ENCODE measurements at regions not wholly inside any gene's neighbourhood (a gene's known extent, or its start where the extent isn't known, plus 50 kb on each side); places are given as distances from the start of the nearest gene placed in this dataset.

DNA sequence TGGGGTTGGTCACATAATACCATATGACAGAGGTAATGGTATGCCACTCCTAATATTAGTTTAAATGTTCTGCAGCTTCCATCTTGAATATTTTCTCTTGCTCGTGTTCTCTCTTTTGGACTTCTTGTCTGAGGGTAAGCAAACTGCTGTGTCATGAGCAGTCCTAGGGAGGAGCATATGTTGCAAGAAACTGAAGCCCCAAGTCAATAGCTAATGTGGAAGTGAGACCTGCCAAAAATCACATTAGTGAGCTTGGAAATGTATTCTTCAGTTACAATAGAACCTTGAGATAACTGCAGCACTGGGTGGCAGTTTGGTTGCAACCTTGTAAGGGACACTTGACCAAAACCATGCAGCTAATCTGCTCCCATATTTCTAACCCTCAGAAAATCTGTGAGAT, 178.2 kb upstream of the IMPG1 start:
- POLR2A ChIA-PET = no interaction called here

GRCh38 chr6:76247527-76247926, 175.1 kb upstream of the IMPG1 start:
- TF ChIP-seq JUN (IDR thresholded peaks at IDR 0.05; ENCODE audit: borderline replicate concordance, insufficient read depth, insufficient read length, low read depth) = no peak
- TF ChIP-seq, protein P1, sequence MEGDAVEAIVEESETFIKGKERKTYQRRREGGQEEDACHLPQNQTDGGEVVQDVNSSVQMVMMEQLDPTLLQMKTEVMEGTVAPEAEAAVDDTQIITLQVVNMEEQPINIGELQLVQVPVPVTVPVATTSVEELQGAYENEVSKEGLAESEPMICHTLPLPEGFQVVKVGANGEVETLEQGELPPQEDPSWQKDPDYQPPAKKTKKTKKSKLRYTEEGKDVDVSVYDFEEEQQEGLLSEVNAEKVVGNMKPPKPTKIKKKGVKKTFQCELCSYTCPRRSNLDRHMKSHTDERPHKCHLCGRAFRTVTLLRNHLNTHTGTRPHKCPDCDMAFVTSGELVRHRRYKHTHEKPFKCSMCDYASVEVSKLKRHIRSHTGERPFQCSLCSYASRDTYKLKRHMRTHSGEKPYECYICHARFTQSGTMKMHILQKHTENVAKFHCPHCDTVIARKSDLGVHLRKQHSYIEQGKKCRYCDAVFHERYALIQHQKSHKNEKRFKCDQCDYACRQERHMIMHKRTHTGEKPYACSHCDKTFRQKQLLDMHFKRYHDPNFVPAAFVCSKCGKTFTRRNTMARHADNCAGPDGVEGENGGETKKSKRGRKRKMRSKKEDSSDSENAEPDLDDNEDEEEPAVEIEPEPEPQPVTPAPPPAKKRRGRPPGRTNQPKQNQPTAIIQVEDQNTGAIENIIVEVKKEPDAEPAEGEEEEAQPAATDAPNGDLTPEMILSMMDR (IDR thresholded peaks at IDR 0.05; ENCODE audit: extremely low read depth in 1 of 2, insufficient read depth in 1 of 2, low read depth in 1 of 2, low read length in 2 of 2) = no peak
- no peak for TF ChIP-seq MYC (IDR thresholded peaks at IDR 0.05; ENCODE audit: low read depth, low read length)
- TF ChIP-seq MAX (IDR thresholded peaks at IDR 0.05; ENCODE audit: insufficient read depth, insufficient read length) = no peak
- no peak for TF ChIP-seq EZH2 (IDR thresholded peaks at IDR 0.05; ENCODE audit: borderline replicate concordance, low read depth, low read length, severe bottlenecking)
- TF ChIP-seq GATA2 (IDR thresholded peaks at IDR 0.05; ENCODE audit: insufficient read depth, insufficient read length, low read depth, low read length) = no peak
- H3K9me3 ChIP-seq (replicated peaks; ENCODE audit: control insufficient read depth, insufficient read depth, low read length) = no peaks in the 10 kb centered on the region
- H4K20me1 ChIP-seq (replicated peaks; ENCODE audit: control insufficient read depth, extremely low read depth, insufficient read depth, low read length) = no peaks in the 10 kb centered on the region
- intact Hi-C loops (cut with micrococcal nuclease) = no loop called here
- H3K9me1 ChIP-seq (replicated peaks; ENCODE audit: control insufficient read depth, extremely low read depth, insufficient read depth, low read length) = no peaks in the 10 kb centered on the region
- no peak overlapping the region for H2AFZ ChIP-seq (ENCODE audit: low read depth, low read length)
- dilution Hi-C loops (cut with MboI; ENCODE audit: extremely low pct_ligation_motif_present, low sequenced_read_pairs) = no loop called here
- DNase-seq (ENCODE audit: low read depth, low spot score) = no peak
- no peak for FAIRE-seq
- no peaks in the 10 kb centered on the region for H3K27me3 ChIP-seq (ENCODE audit: control insufficient read depth in 2 of 2, insufficient read depth in 2 of 2, low read length in 2 of 2)
- ChIA-PET CTCF (no interaction called here), POLR2A (no interaction called here)
- H3K4me3 ChIP-seq (replicated peaks in 1 of 3; ENCODE audit: insufficient read depth in 1 of 3, low read depth in 1 of 3, low read length in 3 of 3) = no peak overlapping the region
- no TSS peak for BruUV-seq (replicated peaks)
- no peaks in the 10 kb centered on the region for H3K4me1 ChIP-seq (ENCODE audit: control insufficient read depth, extremely low read depth, insufficient read depth, low read length)
- no peaks in the 10 kb centered on the region for H3K79me2 ChIP-seq (ENCODE audit: control insufficient read depth, insufficient read depth, low read length)
- no peak overlapping the region for H3K9ac ChIP-seq (replicated peaks; ENCODE audit: extremely low read depth, insufficient read depth, low read length)
- no peak overlapping the region for H3K27ac ChIP-seq (ENCODE audit: insufficient read depth, low read depth, low read length)
- no peak overlapping the region for H3K4me2 ChIP-seq (ENCODE audit: insufficient read depth, low read length)
- no peaks in the 10 kb centered on the region for H3K36me3 ChIP-seq (ENCODE audit: control insufficient read depth in 2 of 2, extremely low read depth in 1 of 2, insufficient read depth in 2 of 2, low read length in 2 of 2)

More for the DNA sequence above, 178.2 kb upstream of the IMPG1 start:
- no peak overlapping the region for H3K4me2 ChIP-seq (ENCODE audit: insufficient read depth, low read length)
- intact Hi-C loops (cut with micrococcal nuclease) (no loop called here), dilution Hi-C loops (cut with MboI; ENCODE audit: extremely low pct_ligation_motif_present, low sequenced_read_pairs) (no loop called here)
- H3K4me3 ChIP-seq (replicated peaks in 1 of 3; ENCODE audit: insufficient read depth in 1 of 3, low read depth in 1 of 3, low read length in 3 of 3) = no peak overlapping the region
- H3K9ac ChIP-seq (replicated peaks; ENCODE audit: extremely low read depth, insufficient read depth, low read length) = no peak overlapping the region
- H2AFZ ChIP-seq (ENCODE audit: low read depth, low read length) = no peak overlapping the region
- H3K4me1 ChIP-seq (ENCODE audit: control insufficient read depth, extremely low read depth, insufficient read depth, low read length) = no peaks in the 10 kb centered on the region
- no TSS peak for BruUV-seq (replicated peaks)
- FAIRE-seq (no peak), DNase-seq (ENCODE audit: low read depth, low spot score) (no peak)
- TF ChIP-seq EZH2 (IDR thresholded peaks at IDR 0.05; ENCODE audit: borderline replicate concordance, low read depth, low read length, severe bottlenecking) = no peak
- TF ChIP-seq, protein P1 (IDR thresholded peaks at IDR 0.05; ENCODE audit: extremely low read depth in 1 of 2, insufficient read depth in 1 of 2, low read depth in 1 of 2, low read length in 2 of 2) = no peak
- no peak for TF ChIP-seq POLR2A (IDR thresholded peaks at IDR 0.05; ENCODE audit: low read depth, low read length)
- TF ChIP-seq JUN (IDR thresholded peaks at IDR 0.05; ENCODE audit: borderline replicate concordance, insufficient read depth, insufficient read length, low read depth) = no peak
- TF ChIP-seq FOS (IDR thresholded peaks at IDR 0.05; ENCODE audit: borderline replicate concordance, insufficient read depth, low read length) = no peak
- TF ChIP-seq MAX (IDR thresholded peaks at IDR 0.05; ENCODE audit: insufficient read depth, insufficient read length) = no peak
- no peaks in the 10 kb centered on the region for H3K79me2 ChIP-seq (ENCODE audit: control insufficient read depth, insufficient read depth, low read length)
- H3K27ac ChIP-seq (ENCODE audit: insufficient read depth, low read depth, low read length) = no peak overlapping the region
- H3K9me3 ChIP-seq (replicated peaks; ENCODE audit: control insufficient read depth, insufficient read depth, low read length) = no peaks in the 10 kb centered on the region
- no peaks in the 10 kb centered on the region for H4K20me1 ChIP-seq (replicated peaks; ENCODE audit: control insufficient read depth, extremely low read depth, insufficient read depth, low read length)
- no peaks in the 10 kb centered on the region for H3K27me3 ChIP-seq (ENCODE audit: control insufficient read depth in 2 of 2, insufficient read depth in 2 of 2, low read length in 2 of 2)
- no peaks in the 10 kb centered on the region for H3K36me3 ChIP-seq (ENCODE audit: control insufficient read depth in 2 of 2, extremely low read depth in 1 of 2, insufficient read depth in 2 of 2, low read length in 2 of 2)
- CTCF ChIA-PET = no interaction called here
- no peaks in the 10 kb centered on the region for H3K9me1 ChIP-seq (replicated peaks; ENCODE audit: control insufficient read depth, extremely low read depth, insufficient read depth, low read length)

Data from endothelial cell of umbilical vein (primary cell).